EH (cell line): ENCODE measurements at regions not wholly inside any gene's neighbourhood (a gene's known extent, or its start where the extent isn't known, plus 50 kb on each side); places are given as distances from the start of the nearest gene placed in this dataset.
A peak's percentile ranks its signal among the peaks of the same experiment; 100 is the strongest.
"Not testable (repeated sequence)": the region's sequence is repeated elsewhere in the genome, so short reads cannot be mapped to it uniquely, and the experiment has no call there.

Experiments used
- DNase-seq: peaks from one replicate; pipeline ENCODE4 v3.0.0-alpha.2; 2015; ENCODE audit warnings: low read depth

DNA sequence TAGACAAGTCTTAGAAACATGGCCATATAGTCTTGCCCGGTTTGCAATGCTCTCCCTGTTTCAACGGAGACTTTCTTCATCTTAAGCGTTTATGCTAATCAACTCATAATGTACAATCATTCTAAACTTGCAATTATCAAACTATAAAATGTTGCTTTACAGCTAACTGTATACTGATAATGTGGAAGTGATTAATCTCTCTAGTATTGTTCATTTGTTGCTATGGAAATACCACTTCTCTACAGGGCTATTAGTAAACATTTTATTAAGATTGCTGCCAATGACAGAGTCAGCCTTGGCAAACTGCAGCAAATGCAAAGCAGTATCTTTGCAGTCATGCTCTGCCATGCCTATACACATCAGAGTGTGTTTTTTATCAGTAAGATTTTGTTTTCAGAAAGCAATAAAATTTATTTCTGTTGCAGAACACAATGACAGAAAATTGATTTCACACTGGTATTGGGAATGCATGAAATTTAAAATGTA lies 1201.8 kb upstream of the CDH2 start:
- DNase-seq: no peak

DNA sequence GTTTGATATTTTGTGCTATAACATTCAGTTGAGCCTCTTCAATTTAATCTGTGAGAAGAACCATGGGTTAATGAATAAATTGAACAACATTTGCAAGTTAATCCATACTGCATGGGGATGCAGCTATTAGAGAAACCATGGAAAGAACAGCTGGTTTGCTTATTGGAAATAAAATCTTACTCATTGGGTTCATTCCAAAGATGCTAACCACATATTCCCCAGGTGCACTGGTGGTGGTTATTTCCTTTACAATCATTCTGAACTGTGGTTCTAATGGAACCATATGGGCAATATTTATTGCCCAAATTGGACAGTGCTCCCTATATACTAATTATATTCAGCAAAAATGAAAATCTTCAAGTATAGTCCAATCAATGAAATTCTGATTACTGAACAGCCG lies 1200.4 kb upstream of the CDH2 start:
- no peak for DNase-seq

DNA sequence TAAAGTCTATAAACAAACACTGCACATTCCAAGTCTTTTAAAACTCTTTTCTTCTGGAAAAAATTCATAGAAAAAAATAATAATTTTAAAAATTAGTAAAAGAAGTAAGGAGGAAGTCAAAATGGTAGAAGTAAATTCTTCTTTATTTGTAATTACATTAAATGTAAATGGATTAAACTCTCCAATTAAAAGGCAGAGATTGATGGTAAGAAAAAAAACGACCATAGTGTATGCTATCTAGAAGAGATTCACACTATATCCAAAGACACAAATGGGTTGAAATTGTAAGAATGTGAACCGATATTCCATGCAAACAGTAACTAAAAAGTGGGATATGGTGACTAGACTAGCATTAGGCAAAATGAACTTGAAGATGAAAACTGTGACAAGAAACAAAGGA lies 1196.1 kb upstream of the CDH2 start:
- DNase-seq: no peak

DNA sequence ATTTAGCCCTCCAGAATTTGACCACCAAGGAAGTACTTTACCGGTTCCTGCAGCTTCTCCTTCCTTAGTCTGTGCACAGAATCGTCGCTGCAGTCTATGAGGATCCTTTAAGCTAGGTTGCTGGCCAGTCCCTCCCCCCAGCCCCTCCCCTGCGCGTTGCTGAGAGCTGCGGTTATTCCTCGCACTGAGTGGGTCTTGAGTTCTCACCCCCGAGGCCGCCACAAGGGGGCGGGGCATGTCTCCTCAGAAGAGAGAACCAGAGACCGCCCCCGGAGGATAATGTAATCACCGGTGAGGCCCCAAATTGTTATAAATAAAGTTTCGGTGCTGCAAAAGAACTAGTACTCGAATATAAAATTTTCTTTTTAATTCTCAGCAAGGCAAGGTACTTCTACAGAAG lies 1184.9 kb upstream of the CDH2 start:
- no peak for DNase-seq

DNA sequence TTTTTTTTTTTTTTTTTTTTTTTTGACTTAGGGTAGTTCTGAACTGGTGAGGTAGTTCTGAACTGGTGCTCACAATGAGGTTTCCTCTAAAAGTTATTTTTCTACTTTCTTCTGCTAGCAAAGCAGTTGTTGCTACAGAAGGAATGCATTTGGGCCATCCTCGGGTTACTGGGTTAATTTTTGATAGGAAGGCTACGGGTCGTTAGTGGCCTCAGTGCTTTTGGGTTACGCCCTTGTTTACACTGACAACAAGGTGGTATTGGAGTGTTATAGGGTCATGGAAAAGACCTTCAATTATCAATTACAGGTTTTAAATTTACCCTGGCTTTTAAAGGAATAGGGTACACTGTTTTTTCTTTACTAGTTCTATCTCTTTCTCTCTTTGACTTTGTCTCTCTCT lies 1183.7 kb upstream of the CDH2 start:
- not testable (repeated sequence) for DNase-seq

DNA sequence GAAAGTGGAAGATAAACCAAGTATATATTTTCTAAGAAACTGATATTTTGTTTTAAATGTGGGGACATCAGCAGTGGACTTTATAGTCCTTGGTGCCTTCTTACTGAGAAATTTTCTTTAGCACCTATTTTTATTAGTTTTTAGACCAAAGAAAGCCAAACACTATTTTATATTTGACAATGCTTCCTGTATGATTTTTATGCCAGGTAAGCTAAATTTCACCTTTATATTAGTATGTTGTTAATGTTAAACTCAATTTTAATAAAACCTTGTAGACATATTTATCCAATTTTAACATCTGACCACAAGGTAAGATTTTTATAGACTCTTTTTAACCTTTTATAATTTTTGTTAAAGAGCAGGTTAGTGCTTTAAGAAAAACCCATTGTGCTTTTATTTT lies 1182.3 kb upstream of the CDH2 start:
- not testable (repeated sequence) for DNase-seq

DNA sequence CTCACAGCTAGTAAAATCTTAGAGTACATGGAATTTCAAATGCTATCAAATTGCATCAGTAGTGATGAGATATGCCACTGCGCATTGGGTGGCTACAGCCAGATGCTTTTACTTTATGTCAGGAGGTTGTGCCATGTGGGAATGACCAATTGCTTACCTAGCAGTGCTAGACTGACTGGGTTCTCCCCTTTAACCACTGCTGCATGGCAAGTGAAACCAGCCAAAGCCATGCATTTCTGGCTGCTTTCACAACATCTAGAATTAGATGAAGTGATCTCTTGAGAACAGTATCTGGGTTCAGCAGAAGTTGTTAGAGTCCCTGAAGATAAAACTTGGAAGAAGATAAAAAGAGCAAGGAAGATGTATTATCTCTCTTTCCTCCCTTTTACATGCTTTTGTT lies 1174.2 kb upstream of the CDH2 start:
- DNase-seq: no peak

DNA sequence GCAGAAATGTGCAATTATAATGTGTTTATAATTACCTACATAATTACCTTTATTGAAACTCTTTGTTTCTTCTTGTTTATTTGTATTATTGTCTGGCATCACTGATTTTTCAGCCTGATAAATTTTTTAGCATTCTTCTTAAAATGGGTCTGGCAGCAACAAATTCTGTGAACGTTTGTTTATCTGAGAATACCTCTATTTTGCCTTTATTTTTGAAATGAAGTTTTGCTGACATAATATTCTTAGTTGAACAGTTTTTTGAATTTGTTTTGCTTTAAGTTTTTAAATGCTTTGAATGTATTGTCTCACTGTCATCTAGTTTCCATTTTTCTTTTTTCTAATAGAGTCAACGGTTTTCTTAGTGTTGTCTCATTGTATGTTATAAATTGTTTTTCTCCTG lies 1152.0 kb upstream of the CDH2 start:
- no peak for DNase-seq

DNA sequence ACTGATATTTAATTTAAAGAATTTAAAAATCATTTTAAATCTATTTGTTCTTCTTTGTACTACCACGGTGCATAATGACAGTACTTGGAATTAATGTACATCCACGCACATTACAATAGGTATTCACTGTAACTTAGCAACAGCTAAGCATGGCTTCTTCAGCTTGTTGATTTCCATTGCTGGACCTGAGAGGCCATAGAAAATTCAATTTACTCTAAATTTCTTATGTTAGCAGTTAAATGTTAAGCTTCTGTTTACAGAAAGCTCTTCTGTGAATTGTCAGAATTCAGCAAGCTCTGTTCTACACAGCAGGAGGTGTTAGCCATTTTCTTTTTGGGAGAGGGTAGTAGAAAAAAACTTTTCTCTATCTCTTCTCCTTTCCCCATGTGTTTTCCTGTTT lies 1149.3 kb upstream of the CDH2 start:
- DNase-seq: no peak

DNA sequence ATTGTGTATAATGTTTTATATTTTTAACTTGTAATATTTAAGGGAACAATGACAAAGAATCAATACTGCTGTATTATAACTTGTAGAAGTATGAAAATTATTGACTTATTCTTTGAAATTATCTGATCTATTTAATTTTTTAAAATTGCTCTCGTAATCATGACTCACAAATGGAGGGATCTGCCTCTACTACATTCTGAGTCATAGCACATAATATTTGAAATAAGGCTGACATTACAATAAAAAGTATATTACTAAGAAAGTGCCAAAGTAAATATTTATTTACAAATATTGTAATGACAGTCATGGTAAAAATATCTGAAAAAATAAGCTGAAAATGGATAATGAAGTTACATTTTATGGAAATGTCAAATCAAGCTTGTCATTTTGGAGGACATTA lies 1144.6 kb upstream of the CDH2 start:
- no peak for DNase-seq

DNA sequence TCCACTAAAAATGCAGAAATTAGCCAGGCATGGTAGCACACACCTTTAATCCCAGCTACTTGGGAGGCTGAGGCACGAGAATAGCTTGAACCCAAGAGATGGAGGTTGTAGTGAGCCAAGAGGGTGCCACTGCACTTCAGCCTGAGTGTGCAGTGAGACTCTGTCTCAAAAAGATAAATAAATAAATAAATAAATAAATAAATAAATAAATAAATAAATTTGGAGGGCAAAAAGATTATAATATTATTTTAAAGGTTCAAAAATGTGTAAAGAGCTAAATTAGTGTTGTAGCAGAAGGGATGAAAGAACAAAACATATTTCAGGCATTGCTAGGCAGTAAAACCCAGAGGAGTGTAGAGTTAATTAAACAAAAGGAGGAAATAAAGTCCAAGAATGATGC lies 1136.4 kb upstream of the CDH2 start:
- DNase-seq: no peak

DNA sequence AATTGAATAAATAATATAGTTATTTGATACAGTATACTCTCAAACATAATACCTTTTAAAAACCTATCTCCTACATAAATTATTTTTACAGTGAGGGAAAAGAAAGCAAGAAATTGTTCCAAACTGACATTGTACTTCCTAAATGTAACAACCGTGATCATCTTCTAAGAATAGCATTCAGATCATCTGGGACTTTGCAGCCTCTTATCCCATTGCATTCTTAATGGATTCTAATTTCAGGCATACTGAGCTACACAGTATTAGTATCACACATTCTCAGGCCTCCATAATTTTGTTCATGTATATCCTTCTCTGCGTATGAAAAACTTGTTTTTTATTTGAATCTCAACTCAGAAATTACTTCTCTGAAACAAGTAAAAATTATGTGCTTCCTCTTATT lies 1134.7 kb upstream of the CDH2 start:
- no peak for DNase-seq

DNA sequence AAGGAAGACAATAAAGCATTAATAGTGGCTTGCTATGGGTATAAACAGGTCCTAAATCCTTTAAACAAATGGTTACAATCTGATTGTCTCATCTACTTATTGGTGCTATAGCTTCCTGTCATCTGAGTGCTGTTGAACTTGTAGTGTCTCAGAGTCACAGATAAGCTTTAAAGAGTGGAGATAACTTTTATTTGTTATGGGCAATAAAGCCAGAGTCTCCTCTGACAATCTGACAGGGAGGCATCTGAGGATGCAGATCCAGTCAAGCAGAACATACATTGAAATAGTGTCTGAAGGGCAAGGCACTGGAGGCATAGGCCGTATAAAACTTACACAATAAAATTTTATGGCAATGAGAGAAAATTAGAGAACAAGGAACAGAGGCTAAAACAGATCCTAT lies 1132.4 kb upstream of the CDH2 start:
- no peak for DNase-seq

DNA sequence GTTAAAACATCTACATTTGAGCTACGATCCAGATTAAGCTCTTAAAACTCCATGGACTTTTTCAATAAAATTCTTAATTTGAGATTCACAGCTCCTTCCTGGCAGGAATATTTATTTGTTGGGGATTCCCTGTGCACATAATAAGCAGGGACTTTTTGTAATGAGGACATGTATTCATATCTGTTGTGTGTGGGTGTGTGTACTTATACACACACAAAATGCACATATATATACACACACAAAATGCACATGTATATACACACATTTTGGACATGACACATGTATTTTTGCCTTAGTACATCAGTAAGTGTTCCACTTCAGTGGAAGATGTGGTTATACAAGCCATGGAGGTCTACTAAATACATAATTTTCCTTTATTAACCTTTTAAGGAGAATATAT lies 1131.1 kb upstream of the CDH2 start:
- no peak for DNase-seq

DNA sequence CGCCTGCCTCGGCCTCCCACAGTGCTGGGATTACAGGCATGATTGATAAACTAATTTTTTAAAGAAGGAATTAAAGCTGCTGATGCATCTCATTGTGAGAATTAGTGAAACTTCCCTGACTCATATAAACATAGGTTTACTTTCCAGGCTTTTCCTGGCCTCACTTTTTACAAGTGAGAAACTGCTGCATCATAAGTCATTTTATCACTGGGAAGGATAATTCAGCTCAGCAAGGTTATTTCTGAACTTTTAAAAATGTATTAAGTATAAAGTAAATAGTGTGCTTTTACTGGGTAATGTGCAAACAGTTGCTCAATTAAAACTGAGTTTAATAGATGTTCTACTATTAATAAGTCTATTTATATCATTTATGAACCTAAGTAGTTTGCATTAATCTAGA lies 1130.3 kb upstream of the CDH2 start:
- peak; percentile 3 for DNase-seq

DNA sequence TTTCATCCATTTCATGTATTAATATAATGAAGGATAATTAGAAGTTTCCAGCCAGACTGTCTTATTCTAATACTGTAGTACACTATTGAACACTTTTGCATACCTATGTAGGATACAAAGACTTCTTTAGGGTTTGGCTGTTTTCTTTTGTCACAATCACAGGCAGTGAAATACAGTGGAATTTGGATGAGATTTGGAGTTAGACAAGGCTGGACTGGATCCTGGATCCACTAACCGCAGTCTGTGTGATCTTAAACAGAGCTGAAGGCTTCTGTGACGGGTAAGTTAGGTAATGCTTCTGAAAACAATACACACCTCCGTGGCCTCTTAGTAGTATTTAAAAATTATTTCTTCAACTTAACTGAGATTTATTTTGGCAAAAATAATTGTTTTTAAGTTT lies 1128.6 kb upstream of the CDH2 start:
- DNase-seq: no peak

DNA sequence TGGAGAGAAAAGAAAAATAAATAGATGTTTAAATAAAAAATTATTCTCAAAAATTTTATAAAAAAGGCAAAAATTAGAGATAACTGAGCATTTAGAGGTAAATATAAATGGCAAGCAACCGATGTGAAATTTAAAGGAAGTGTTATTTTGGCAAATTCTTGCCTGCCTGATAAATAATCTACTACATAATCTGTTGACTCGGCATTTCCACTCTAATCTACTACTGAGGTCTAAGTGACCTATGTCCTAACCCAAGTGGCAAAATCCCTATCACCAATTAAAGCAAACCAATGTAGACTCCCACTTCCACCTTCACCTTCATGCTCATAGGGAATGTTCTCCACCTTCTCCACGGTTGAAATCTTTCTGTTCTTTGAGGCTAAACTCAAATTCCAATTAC lies 1124.1 kb upstream of the CDH2 start:
- no peak for DNase-seq

DNA sequence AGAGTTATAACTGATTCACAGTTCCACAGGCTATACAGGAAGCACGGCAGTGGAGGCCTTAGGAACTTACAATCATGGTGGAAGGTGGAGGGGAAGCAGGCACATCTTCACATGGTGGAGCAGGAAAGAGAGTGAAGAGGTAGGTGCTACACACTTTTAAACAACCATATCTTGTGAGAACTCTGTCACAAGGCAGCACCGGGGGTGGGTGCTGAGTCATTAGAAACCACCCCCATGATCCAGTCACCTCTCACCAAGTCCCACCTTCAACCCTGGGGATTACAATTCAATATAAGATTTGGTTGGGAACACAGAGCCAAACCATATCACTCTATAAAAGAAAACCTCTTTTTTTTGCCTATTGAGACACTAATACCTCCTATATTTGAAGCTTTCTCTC lies 1108.5 kb upstream of the CDH2 start:
- no peak for DNase-seq

DNA sequence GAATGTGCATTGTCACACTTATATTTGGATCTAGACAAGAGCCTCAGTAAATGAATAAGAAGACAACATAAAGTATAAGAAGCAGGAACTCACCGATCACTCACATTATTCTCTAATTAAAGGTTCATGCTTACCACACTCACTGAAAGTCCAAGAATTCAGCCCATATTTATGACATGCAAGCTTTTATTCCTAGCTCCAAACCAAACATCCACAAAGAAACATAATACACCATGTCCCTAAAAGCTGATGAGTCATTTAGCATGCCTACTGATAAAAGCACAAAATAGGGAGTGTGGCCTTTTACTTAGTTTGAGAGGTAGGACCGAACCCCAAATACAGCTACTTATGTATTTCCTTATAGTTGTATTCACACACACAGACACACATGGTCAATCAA lies 1094.6 kb upstream of the CDH2 start:
- peak; percentile 58 for DNase-seq

DNA sequence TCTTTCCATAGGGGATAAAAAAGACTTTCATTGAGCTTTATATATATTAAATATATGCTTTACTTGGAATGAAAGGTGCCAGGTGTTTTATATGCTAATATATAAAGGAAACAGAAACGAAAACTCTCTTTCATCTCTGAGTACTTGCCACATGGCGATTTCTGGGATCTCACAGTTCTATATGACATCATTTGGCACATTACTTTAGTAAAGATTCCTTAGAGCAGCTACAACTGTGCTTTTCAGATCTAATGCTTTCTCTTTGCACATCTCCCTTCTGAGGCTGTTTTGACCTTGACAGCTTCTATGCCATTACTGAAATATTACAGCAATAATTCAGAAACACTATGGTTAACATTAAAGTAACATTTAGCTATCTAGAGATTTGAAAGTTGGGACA lies 1082.9 kb upstream of the CDH2 start:
- DNase-seq: peak; percentile 1

DNA sequence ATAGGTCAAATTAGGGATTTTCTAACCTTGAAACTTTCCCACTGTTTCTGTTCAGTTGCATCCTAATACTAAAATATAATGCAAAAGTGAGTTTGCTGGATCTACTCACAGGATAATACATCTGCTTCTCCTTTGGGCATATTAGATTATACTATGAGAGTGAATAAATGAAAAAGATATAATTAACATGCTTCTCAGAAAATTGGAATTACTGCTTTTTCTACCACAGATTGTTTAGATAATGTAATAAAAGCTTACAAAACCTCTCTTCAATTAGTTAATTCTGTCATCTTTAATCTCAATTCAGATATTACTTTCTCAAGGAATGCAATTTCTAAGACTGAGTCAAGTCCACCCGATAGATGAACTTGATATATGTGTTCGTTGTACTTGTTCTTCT lies 1077.2 kb upstream of the CDH2 start:
- DNase-seq: no peak

DNA sequence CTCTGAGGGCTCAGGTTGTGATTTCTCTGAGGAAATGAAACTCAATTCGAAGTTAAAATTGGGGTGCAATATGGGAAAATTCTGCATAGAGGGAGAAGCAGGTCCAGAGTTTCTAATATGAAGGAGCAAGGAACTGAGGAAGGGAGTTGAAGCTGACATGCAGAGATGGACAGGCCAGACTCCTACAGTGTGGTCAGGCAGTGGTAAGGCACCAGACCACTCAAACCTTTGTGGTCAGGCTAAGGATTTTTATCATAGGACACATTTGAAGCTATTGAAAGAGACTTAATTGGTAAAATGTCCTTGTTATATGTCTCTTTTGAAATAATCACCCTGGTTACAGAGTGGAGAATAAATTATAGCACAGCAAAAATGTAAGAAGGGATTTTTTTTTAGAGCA lies 1074.8 kb upstream of the CDH2 start:
- DNase-seq: no peak

DNA sequence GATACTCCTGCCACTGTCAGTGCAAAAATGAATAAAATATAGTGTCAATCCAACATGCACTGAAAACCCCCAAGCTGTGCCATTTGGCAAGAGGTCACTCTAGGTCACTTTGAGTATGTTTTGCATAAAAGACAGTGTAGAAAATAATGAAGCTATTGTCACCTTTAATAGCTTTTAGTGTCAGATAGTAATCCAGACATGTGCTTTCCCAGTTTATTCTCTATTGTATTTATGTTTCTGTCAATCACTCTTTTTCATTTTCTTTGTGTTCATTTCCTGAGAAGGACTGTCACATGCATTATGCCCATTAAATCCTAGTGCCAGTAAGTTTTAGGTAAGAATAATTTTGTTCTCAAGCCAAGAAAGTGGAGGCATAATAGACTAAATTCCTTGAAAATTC lies 1073.9 kb upstream of the CDH2 start:
- no peak for DNase-seq

DNA sequence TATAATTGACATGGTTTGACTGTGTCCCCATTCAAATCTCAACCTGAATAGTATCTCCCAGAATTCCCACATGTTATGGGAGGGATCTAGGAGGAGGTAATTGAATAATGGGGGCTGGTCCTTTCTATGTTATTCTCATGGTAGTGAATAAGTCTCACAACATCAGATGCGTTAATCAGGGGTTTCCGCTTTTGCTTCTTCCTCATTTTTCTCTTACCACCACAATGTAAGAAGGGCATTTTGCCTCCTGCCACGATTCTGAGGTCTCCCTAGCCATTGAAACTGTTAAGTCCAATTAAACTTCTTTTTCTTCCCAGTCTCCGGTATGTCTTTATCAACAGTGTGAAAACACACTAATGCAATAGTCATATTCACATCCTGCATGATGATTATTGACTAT lies 1073.3 kb upstream of the CDH2 start:
- DNase-seq: no peak

DNA sequence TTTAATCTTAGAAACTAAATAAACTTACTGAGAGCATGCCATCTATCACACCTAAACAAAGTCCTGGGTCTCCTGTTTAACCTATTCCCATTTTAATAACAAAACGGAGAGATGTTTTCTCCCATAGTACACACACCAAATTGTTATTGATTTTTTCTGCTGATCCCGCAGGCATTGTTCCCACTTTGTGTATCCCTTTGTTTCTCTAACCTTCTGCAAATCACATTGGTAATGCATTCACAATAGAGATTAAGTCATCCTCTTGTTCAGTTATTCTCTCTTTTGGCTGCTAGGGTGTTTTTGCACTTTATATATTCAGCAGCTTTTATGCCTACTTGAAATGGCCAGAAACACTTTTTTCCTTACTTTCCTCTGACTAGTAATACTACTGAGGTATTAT lies 1071.9 kb upstream of the CDH2 start:
- DNase-seq: no peak
